ENCODE measurements at regions not wholly inside any gene's neighbourhood (a gene's known extent, or its start where the extent isn't known, plus 50 kb on each side); places are given as distances from the start of the nearest gene placed in this dataset.
"Not testable (repeated sequence)": the region's sequence is repeated elsewhere in the genome, so short reads cannot be mapped to it uniquely, and the experiment has no call there.

DNA sequence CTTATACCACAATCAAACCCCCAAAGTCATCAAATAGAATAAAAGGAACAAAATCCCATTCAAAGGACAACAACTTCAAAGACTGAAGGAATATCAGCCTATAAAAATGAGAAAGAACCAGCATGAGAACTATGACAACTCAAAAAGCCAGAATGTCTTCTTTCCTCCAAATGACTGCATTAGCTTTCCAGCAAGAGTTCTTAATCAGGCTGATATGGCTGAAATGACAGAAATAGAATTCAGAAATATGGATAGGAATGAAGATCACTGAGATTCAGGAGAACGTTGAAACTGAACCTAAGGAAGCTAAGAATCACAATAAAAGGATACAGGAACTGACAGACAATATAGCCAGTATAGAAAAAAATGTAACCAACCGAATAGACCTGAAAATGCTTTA, 109.5 kb downstream of the SINHCAF start:
- H3K4me3 ChIP-seq (ENCODE audit: extremely low read depth, insufficient read depth, low read length, poor library complexity, severe bottlenecking): no peak overlapping the region
- H3K9me3 ChIP-seq (ENCODE audit: control insufficient read depth, low read length): no peaks in the 10 kb centered on the region
- no peak overlapping the region for H3K27ac ChIP-seq (ENCODE audit: low read depth, low read length, severe bottlenecking)
- no CpG with 5 or more reads among the region's 2 CpGs for WGBS, 2 experiments (ENCODE audit: insufficient coverage in 2 of 2)
- H3K4me1 ChIP-seq (ENCODE audit: control insufficient read depth, insufficient read depth, low read length, poor library complexity, severe bottlenecking): no peaks in the 10 kb centered on the region
- no peaks in the 10 kb centered on the region for H3K36me3 ChIP-seq (ENCODE audit: control insufficient read depth, insufficient read depth, low read length)

DNA sequence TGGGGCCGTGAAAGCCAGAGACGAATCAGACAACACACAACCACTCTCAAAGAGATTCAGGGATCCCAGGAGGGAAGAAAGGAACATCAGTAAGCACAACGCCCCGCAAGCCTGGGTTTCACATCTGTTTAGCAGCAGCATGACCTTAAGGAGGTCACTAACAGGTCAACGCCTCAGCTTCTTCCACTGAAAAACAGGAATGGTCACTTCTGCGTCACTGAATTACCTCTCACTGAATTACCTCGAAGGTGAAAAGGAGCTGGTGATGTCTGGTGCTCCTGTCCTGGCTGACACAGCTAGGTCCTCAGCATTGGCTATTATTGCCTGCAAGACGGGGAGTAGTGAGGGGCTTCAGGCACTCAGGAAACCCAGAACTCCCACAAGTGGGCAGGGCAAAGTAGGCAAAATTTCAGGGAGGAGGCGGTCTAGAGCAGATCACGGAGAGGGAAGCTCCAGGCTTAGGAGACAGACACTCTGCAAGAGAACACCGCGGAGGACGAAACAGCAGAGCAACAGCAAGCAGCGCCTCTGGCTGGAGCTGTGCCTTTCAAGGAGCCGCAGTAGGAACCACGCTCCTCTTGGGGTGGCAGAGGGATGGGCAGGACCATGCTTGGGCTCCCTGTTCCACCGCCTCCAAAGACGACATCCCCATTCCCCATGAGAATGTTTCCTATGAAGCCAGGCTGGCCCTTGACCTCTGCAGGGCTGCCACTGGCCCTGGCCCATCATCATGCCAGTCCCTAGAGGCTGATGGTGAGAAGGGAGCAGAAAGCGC, 108.4 kb downstream of the SINHCAF start:
- H3K9me3 ChIP-seq (ENCODE audit: control insufficient read depth, low read length): no peaks in the 10 kb centered on the region
- no peaks in the 10 kb centered on the region for H3K36me3 ChIP-seq (ENCODE audit: control insufficient read depth, insufficient read depth, low read length)
- H3K27ac ChIP-seq (ENCODE audit: low read depth, low read length, severe bottlenecking): no peak overlapping the region
- H3K4me3 ChIP-seq (ENCODE audit: extremely low read depth, insufficient read depth, low read length, poor library complexity, severe bottlenecking): no peak overlapping the region
- no peaks in the 10 kb centered on the region for H3K4me1 ChIP-seq (ENCODE audit: control insufficient read depth, insufficient read depth, low read length, poor library complexity, severe bottlenecking)
- 76 to 82% methylated on average over 14 to 17 of the region's 19 CpGs for WGBS, 2 experiments (ENCODE audit: insufficient coverage in 2 of 2)

DNA sequence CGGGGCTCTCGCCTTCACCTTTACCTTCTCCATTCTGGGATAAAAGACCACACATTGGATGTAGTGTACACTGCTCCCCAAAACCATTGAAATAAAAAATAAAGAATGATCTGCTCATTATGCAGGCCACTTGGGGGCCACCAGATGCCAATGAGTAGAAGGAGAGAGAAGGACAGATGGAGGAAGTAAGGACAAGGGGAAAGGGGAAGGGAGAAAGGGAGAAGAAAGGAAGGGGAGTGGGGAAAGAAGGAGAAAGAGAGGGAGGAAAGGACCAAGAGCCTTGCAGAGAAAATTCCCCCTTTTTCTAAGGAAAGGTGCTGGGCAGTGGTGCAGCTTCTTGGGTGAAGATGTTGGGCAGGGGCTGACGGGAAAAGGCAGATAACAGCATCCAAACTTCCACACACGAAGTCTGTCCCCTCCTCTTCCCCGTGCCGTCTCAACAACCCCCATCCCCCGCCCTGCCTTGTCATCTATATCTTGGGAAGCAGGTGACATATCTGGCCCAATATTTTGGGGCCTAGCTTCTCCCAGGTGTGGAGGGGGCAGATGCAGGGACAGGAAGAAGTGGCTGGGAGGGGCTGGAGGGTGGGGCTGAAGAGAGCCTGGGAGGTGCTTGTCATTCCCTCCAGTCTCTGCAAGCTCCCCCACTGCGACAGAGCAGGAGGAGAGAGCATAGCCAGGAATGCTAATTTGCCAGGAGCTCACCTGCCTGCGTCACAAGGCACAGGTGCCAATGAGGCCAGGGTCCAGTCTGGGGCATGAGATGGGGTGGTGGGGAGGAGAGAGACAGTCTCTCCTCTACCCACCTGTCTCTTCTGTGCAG, 107.5 kb downstream of the SINHCAF start:
- Histone ChIP-seq H3K4me1 (ENCODE audit: control insufficient read depth, insufficient read depth, low read length, poor library complexity, severe bottlenecking) (no peaks in the 10 kb centered on the region), H3K4me3 (ENCODE audit: extremely low read depth, insufficient read depth, low read length, poor library complexity, severe bottlenecking) (no peak overlapping the region), H3K36me3 (ENCODE audit: control insufficient read depth, insufficient read depth, low read length) (no peaks in the 10 kb centered on the region), H3K9me3 (ENCODE audit: control insufficient read depth, low read length) (no peaks in the 10 kb centered on the region), H3K27ac (ENCODE audit: low read depth, low read length, severe bottlenecking) (no peak overlapping the region)
- 53% methylated on average over 5 of the region's 9 CpGs; no CpG with 5 or more reads in 1 of the 2 experiments for WGBS, 2 experiments (ENCODE audit: insufficient coverage in 2 of 2)

DNA sequence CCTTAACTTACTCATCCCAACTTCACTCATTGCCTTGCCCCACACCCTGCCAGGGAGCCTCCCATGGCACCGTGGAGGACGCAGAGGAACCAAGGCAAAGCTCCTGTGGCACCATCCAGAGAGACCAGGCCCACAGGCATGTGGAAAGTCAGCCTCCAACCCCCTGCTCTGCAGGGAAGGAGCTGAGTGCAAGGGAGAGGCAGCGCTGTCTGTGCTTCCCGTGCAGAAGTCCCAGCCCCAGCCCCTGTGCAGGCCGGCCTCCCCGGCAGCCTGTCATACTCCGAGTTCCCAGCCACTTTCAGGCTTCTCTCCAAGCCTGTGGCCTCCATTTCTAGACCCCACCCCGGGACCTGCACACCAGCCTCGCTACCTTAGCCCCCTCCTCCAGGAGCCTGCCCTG, 106.4 kb downstream of the SINHCAF start:
- 95 to 97% methylated on average over 5 to 8 of the region's 9 CpGs for WGBS, 2 experiments (ENCODE audit: insufficient coverage in 2 of 2)
- H3K27ac ChIP-seq (ENCODE audit: low read depth, low read length, severe bottlenecking): no peak overlapping the region
- no peak overlapping the region for H3K4me3 ChIP-seq (ENCODE audit: extremely low read depth, insufficient read depth, low read length, poor library complexity, severe bottlenecking)
- no peaks in the 10 kb centered on the region for H3K9me3 ChIP-seq (ENCODE audit: control insufficient read depth, low read length)
- H3K4me1 ChIP-seq (ENCODE audit: control insufficient read depth, insufficient read depth, low read length, poor library complexity, severe bottlenecking): no peaks in the 10 kb centered on the region
- no peaks in the 10 kb centered on the region for H3K36me3 ChIP-seq (ENCODE audit: control insufficient read depth, insufficient read depth, low read length)

DNA sequence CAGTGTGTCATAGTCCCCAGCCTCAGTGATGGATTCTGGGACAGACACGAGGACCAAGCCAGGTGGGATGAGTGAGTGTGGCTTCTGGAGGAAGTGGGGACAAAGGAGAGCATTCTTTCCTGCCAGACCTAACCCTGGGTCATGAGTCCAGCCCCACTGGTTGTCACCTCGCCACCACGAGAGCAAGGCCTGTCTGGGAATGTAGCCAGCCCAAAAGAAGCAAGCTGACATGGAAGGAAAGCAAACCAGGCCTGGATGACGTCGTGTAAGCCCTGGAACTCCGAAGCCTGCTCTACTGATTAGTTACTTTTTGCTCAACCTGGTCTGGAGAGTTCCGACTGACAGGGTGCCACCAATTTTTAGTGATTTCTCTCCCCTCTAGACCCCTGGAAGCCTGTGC, 105.9 kb downstream of the SINHCAF start:
- H3K27ac ChIP-seq (ENCODE audit: low read depth, low read length, severe bottlenecking): no peak overlapping the region
- no peaks in the 10 kb centered on the region for H3K9me3 ChIP-seq (ENCODE audit: control insufficient read depth, low read length)
- H3K4me1 ChIP-seq (ENCODE audit: control insufficient read depth, insufficient read depth, low read length, poor library complexity, severe bottlenecking): no peaks in the 10 kb centered on the region
- H3K36me3 ChIP-seq (ENCODE audit: control insufficient read depth, insufficient read depth, low read length): no peaks in the 10 kb centered on the region
- no peak overlapping the region for H3K4me3 ChIP-seq (ENCODE audit: extremely low read depth, insufficient read depth, low read length, poor library complexity, severe bottlenecking)
- WGBS, 2 experiments (ENCODE audit: insufficient coverage in 2 of 2): 75 to 81% methylated on average over 6 to 7 of the region's 7 CpGs

DNA sequence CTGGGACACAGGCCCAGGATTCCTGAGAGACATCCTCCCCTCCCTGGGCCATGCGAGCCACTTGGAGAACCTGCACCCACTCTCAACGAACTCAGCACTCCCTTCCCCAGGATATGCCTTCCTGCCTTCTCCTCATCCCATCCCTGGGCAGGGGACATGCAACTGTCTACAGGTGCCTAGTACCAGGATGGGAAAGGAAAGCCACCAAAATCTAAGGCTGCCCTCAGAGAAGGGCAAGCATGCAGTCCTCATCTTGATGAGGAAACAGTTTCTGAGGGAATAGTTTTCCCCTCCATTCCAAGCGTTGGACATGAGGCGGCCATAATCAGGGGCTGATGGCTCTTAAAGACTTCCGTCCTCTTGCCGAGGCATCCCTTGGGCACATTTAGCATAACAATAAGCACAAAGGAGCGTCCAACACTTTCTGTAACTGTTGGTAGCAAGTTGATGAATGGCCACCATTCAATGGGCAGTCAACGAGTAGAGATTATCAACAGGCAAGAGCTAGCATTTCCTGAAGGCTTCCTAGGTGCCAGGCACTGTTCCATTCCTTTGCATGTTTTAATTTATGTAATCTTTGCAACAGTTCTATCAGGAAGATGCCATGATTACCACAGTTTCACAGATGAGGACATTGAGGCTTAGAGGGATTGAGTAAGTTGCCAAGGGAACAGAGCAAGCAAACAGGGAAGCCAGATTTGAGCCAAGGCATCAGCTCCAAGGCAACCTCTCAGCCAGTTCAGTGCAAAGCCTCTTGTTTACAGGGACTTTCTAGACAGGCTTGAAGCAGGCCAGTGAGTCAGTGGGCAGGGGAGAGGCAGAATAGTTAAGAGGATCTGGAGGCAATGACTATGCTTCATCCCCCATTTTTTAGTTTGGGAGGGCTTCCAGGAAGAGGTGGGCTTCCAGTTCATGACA, 105.1 kb downstream of the SINHCAF start:
- no peaks in the 10 kb centered on the region for H3K4me1 ChIP-seq (ENCODE audit: control insufficient read depth, insufficient read depth, low read length, poor library complexity, severe bottlenecking)
- no peak overlapping the region for H3K4me3 ChIP-seq (ENCODE audit: extremely low read depth, insufficient read depth, low read length, poor library complexity, severe bottlenecking)
- WGBS, 2 experiments (ENCODE audit: insufficient coverage in 2 of 2): 70 to 71% methylated on average over 7 to 8 of the region's 8 CpGs
- no peaks in the 10 kb centered on the region for H3K9me3 ChIP-seq (ENCODE audit: control insufficient read depth, low read length)
- H3K27ac ChIP-seq (ENCODE audit: low read depth, low read length, severe bottlenecking): peak overlapping the region; percentile 16
- no peaks in the 10 kb centered on the region for H3K36me3 ChIP-seq (ENCODE audit: control insufficient read depth, insufficient read depth, low read length)

DNA sequence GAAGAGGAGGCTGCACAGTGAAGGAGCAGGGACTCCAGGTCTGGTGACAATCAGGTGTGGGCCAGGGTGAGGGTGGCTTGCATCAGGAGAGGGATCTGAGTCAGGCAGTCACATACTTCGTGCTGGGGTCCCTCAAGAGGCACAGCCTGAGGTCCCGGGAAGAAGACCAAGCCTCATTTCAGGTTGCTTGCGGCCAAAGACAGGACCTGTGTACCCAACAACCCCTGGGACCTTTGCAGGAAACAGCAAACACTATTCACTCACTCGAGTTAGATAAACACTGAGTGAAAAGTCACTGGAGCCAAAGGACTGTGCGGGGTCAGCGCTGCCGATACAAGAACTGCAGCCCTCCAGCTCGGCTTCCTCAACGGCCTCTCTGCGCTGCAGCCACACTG, 104.4 kb downstream of the SINHCAF start:
- Histone ChIP-seq H3K4me3 (ENCODE audit: extremely low read depth, insufficient read depth, low read length, poor library complexity, severe bottlenecking) (no peak overlapping the region), H3K27ac (ENCODE audit: low read depth, low read length, severe bottlenecking) (no peak overlapping the region), H3K4me1 (ENCODE audit: control insufficient read depth, insufficient read depth, low read length, poor library complexity, severe bottlenecking) (no peaks in the 10 kb centered on the region), H3K9me3 (ENCODE audit: control insufficient read depth, low read length) (no peaks in the 10 kb centered on the region), H3K36me3 (ENCODE audit: control insufficient read depth, insufficient read depth, low read length) (no peaks in the 10 kb centered on the region)
- 97 to 98% methylated on average over 9 to 10 of the region's 10 CpGs for whole genome bisulfite sequencing, 2 experiments (ENCODE audit: insufficient coverage in 2 of 2)

DNA sequence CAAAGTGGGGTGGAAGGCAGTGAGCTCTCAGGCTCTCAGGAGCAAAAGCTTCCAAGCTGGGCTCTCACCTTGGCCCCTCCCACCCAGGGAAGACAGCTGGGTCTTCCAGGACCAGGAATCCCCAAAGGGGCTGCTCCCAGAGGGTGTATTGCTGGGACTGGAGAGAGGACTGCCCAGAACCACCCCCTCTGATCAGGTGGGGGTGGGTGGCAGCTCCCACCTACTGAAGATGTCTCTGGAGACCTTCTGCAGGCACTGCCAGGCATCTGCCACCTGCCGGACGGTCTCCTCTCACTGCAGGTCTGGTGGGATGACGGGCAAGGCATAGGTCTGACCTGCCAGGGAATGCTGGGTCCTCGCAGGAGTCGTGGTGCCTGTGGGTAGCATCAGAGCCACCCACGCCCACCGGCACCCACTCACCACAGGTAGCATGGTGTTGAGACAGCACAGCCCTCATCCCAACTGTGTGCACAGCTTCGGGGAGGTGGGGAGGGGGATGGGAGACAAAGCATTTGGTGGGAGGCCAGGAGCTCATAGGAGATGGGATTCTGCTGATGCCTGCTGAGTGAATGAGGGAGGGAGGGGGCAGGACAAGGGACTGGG, 103.2 kb downstream of the SINHCAF start:
- H3K4me3 ChIP-seq (ENCODE audit: extremely low read depth, insufficient read depth, low read length, poor library complexity, severe bottlenecking): no peak overlapping the region
- no peaks in the 10 kb centered on the region for H3K4me1 ChIP-seq (ENCODE audit: control insufficient read depth, insufficient read depth, low read length, poor library complexity, severe bottlenecking)
- whole genome bisulfite sequencing, 2 experiments (ENCODE audit: insufficient coverage in 2 of 2): 91 to 93% methylated on average over 6 of the region's 8 CpGs
- H3K9me3 ChIP-seq (ENCODE audit: control insufficient read depth, low read length): no peaks in the 10 kb centered on the region
- H3K27ac ChIP-seq (ENCODE audit: low read depth, low read length, severe bottlenecking): no peak overlapping the region
- no peaks in the 10 kb centered on the region for H3K36me3 ChIP-seq (ENCODE audit: control insufficient read depth, insufficient read depth, low read length)

DNA sequence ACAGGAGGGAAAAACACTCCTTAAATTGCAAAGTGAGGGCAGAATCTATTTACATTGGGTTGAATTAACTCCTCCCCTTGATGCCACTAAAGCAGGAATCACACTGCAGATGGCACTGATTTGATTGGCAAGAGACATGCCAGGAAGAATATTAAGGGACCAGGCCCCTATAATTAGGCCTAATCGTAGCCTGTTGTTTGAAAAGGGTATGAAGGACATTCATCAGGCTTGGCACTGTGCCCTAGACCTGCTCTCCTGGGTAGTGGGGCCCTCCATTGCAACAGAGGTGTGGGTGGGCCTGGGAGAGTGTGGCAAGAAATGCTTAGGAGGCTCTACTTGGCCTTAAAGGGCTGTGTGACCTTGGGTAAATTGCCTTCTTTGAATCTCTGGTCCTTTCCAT, 102.3 kb downstream of the SINHCAF start:
- not testable (repeated sequence) for H3K36me3 ChIP-seq (ENCODE audit: control insufficient read depth, insufficient read depth, low read length); H3K4me3 ChIP-seq (ENCODE audit: extremely low read depth, insufficient read depth, low read length, poor library complexity, severe bottlenecking); H3K9me3 ChIP-seq (ENCODE audit: control insufficient read depth, low read length); H3K27ac ChIP-seq (ENCODE audit: low read depth, low read length, severe bottlenecking); H3K4me1 ChIP-seq (ENCODE audit: control insufficient read depth, insufficient read depth, low read length, poor library complexity, severe bottlenecking)
- WGBS, 2 experiments (ENCODE audit: insufficient coverage in 2 of 2): 75 to 83% methylated on average over 1 of the region's 1 CpG

DNA sequence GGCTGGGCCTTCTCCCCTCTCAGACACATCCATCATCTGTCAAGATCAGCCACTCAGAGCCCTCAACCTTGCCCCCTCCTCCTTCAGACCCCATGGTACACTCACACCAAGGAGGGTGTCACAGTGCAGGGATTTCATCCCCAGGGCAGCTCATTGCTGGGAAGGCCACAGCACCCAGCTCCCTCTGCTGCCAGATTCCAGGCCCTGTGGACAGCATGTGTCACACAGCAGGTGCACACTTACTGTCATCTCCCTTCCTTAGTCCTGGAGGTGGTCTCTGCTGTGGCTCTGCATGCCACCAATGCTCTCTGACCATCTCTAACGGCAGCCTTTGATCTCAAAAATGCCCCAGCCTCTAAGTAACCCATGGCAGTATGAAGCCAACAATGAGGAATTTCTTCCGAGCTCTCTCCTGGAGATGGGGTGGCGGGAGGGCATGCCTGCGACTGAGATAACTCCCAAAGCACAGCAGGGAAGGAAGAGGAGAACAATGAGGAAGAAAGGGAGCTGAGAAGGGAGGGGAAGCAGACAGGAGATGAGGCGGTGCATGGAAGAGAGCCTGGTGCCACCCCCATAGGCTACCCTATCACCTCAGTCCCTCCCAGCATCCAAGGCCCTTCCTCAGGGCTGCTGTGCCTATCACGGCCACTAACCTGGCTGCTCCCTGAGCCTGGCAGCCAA, 101.0 kb downstream of the SINHCAF start:
- Histone ChIP-seq H3K27ac (ENCODE audit: low read depth, low read length, severe bottlenecking) (no peak overlapping the region), H3K4me3 (ENCODE audit: extremely low read depth, insufficient read depth, low read length, poor library complexity, severe bottlenecking) (no peak overlapping the region), H3K36me3 (ENCODE audit: control insufficient read depth, insufficient read depth, low read length) (no peaks in the 10 kb centered on the region), H3K4me1 (ENCODE audit: control insufficient read depth, insufficient read depth, low read length, poor library complexity, severe bottlenecking) (no peaks in the 10 kb centered on the region), H3K9me3 (ENCODE audit: control insufficient read depth, low read length) (no peaks in the 10 kb centered on the region)
- 36% methylated on average over 5 of the region's 6 CpGs; no CpG with 5 or more reads in 1 of the 2 experiments for WGBS, 2 experiments (ENCODE audit: insufficient coverage in 2 of 2)
